Spinal cord (tissue), 9 donors: ENCODE measurements at regions not wholly inside any gene's neighbourhood (a gene's known extent, or its start where the extent isn't known, plus 50 kb on each side); places are given as distances from the start of the nearest gene placed in this dataset.
"Not testable (repeated sequence)": the region's sequence is repeated elsewhere in the genome, so short reads cannot be mapped to it uniquely, and the experiment has no call there.

Experiments
- DNase-seq, 6 donors: peaks; one replicate each; pipeline versions ENCODE4 v3.0.0 to v3.0.0-alpha.2; 2013 to 2015; ENCODE audit warnings: low spot score in 6 of 6, low read depth in 4 of 6
- H3K27ac ChIP-seq: one replicate; pipeline ENCODE4 v1.5.1; 2013; ENCODE audit warnings: low read depth, low read length, control low read depth
- H3K27me3 ChIP-seq: one replicate; pipeline ENCODE4 v1.6.1; 2013; ENCODE audit warnings: low read length; ENCODE audit not compliant: control insufficient read depth, insufficient read depth
- H3K36me3 ChIP-seq: one replicate; pipeline ENCODE4 v1.6.1; 2013; ENCODE audit warnings: low read length; ENCODE audit not compliant: control insufficient read depth, insufficient read depth
- H3K4me1 ChIP-seq: one replicate; pipeline ENCODE4 v1.6.1; 2013; ENCODE audit warnings: low read length; ENCODE audit not compliant: control insufficient read depth, insufficient read depth
- H3K4me3 ChIP-seq: one replicate; pipeline ENCODE4 v1.5.1; 2013; ENCODE audit warnings: low read depth, low read length, control low read depth
- H3K9me3 ChIP-seq: one replicate; pipeline ENCODE4 v1.6.1; 2013; ENCODE audit warnings: low read length; ENCODE audit not compliant: control insufficient read depth, insufficient read depth
- WGBS: methylation state at CpG from one replicate; pipeline ENCODE4 v1.1.5; 2013; ENCODE audit warnings: missing lambda C conversion rate; ENCODE audit not compliant: insufficient coverage; 5-methylcytosine and 5-hydroxymethylcytosine counted together
- donor health status: healthy.

DNA sequence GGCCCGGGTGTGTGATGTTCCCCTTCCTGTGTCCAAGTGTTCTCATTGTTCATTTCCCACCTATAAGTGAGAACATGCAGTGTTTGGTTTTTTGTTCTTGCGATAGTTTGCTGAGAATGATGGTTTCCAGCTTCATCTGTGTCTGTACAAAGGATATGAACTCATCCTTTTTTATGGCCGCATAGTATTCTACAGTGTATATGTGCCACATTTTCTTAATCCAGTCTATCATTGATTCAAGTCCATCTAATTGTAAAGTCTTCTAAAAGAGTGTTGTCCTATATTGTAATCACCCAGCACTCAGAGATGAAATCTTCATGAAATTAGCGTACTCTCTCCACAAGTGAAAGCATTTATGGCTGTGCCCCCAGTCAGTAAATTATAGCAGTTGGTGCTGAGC, 1096.6 kb downstream of the UQCRFS1 start:
- H3K9me3 ChIP-seq, H3K27me3 ChIP-seq, H3K4me1 ChIP-seq, H3K4me3 ChIP-seq, DNase-seq, H3K27ac ChIP-seq, H3K36me3 ChIP-seq: not testable (repeated sequence)
- 100% methylated on average over 1 of the region's 4 CpGs for WGBS

DNA sequence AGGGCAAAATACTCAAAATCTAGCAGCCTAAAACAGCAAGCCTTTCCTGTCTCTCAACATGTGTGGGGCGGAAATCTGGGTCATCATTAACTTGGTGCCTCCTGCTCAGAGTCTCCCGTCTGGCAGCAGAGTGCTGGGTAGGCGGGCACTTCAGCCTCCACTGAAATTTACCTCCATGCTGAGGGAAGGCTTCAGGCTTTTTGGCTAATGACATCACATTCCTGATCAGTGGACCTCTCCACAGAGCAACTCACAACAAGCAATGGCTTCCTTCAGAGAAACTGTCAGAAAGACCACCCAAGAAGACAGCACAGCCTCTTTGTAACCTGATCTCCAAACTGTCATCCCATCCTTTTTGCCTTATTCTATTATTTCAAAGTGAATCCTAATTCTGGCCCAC, 1109.0 kb downstream of the UQCRFS1 start:
- Histone ChIP-seq H3K9me3 (no peaks in the 10 kb centered on the region), H3K27me3 (no peaks in the 10 kb centered on the region), H3K4me3 (no peak overlapping the region), H3K27ac (no peak overlapping the region), H3K4me1 (no peaks in the 10 kb centered on the region), H3K36me3 (no peaks in the 10 kb centered on the region)
- WGBS: 100% methylated on average over 1 of the region's 3 CpGs
- no peak for DNase-seq

DNA sequence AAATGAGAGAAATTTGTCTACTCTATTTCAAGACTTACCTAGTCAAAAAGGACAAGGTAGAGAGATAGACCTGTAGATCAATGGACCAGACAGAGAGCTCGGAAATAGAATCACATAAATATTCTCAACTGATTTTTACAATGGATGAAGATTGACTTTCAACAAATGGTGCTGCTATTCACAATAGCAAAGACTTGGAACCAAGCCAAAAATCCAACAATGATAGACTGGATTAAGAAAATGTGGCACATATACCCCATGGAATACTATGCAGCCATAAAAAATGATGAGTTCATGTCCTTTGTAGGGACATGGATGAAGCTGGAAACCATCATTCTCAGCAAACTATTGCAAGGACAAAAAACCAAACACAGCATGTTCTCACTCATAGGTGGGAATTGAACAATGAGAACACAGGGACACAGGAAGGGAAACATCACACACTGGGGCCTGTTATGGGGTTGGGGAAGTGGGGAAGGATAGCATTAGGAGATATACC, 1128.2 kb downstream of the UQCRFS1 start:
- not testable (repeated sequence) for H3K36me3 ChIP-seq, H3K27me3 ChIP-seq, H3K4me1 ChIP-seq, H3K9me3 ChIP-seq, H3K4me3 ChIP-seq, DNase-seq, H3K27ac ChIP-seq
- no CpG with 5 or more reads among the region's 1 CpG for WGBS

DNA sequence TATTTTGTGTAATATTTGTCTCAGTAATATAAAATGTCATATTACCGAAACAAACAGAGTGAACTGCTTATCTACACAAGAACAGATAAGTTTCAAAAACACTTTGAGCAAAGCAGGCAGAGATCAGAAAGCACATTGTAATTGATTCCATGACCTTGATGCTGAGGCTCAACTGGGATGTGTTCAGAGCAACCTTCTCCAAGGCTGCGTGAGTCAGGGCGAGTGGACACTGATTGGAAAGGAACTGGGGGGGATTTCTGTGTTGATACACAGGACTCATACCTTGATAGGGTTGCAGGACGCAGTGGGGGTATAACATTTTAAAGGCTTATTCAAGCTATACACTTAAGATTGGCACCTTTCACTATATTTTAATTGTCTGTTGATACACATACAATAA, 1136.3 kb downstream of the UQCRFS1 start:
- no peaks in the 10 kb centered on the region for H3K36me3 ChIP-seq
- H3K9me3 ChIP-seq: no peaks in the 10 kb centered on the region
- no peak overlapping the region for H3K27ac ChIP-seq
- no peaks in the 10 kb centered on the region for H3K27me3 ChIP-seq
- no CpG with 5 or more reads among the region's 4 CpGs for WGBS
- no peaks in the 10 kb centered on the region for H3K4me1 ChIP-seq
- H3K4me3 ChIP-seq: no peak overlapping the region
- no peak for DNase-seq

DNA sequence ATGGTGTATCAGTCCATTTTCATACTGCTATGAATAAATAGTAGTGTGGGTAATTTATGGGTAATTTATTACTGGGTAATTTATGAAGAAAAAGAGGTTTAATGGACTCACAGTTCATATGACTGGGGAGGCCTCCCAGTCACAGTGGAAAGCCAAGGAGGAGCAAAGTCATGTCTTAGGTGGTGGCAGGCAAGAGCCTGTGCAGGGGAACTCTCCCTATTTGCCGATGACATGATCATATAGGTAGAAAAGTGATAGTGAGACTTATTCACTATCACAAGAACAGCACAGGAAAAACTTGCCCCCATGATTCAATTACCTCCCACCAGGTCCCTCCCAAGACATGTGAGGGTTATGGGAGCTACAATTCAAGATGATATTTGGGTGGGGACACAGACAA, 1137.7 kb downstream of the UQCRFS1 start:
- no peaks in the 10 kb centered on the region for H3K36me3 ChIP-seq
- no CpG with 5 or more reads among the region's 1 CpG for WGBS
- H3K27ac ChIP-seq: no peak overlapping the region
- no peak overlapping the region for H3K4me3 ChIP-seq
- DNase-seq: no peak
- no peaks in the 10 kb centered on the region for H3K27me3 ChIP-seq
- no peaks in the 10 kb centered on the region for H3K9me3 ChIP-seq
- no peaks in the 10 kb centered on the region for H3K4me1 ChIP-seq

DNA sequence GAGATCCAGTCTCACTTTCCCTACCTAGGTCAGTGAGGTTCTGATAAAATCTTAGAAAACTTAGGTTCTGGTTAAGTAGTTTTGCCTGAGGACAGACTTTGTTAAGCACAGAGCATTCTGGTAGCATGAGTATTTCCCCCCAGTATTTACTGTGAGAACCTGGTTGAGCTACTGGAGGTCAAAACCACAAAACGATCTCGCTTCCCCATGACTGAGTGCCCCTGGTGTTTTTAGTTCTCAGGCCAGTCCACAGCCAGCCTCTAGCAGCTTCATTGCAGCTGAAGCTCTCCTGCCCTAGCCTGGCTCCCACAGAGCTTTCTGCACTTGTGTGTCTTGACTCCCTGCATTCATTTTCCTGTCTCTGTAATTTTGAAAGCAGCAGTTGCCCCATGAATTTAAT, 1138.2 kb downstream of the UQCRFS1 start:
- H3K27ac ChIP-seq: no peak overlapping the region
- no peaks in the 10 kb centered on the region for H3K9me3 ChIP-seq
- 87% methylated on average over 2 of the region's 2 CpGs for WGBS
- DNase-seq: no peak
- H3K4me1 ChIP-seq: no peaks in the 10 kb centered on the region
- no peaks in the 10 kb centered on the region for H3K36me3 ChIP-seq
- no peaks in the 10 kb centered on the region for H3K27me3 ChIP-seq
- H3K4me3 ChIP-seq: no peak overlapping the region

DNA sequence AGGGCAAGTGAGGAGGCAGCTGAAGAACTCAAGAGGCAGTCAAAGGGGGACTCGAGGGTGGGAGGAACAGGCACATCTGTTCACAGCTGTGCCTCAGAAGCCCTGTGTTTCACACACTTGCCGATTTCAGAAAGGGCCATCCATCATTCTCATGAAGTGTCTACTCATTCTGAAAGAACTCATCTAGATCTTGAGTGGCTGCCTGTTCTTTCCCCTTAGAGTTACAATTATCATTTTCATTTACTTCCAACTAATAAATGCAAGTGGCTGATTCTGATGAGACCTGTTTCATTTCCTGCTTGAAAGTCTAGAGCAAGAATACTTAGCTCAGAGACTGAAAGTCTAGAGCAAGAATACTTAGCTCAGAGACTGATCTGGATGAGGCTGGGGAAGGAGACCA, 1145.1 kb downstream of the UQCRFS1 start:
- H3K27me3 ChIP-seq: no peaks in the 10 kb centered on the region
- H3K4me1 ChIP-seq: no peaks in the 10 kb centered on the region
- 45% methylated on average over 2 of the region's 2 CpGs for WGBS
- H3K9me3 ChIP-seq: peaks cover 2% of the 10 kb centered on the region
- no peaks in the 10 kb centered on the region for H3K36me3 ChIP-seq
- DNase-seq: no peak
- H3K27ac ChIP-seq: no peak overlapping the region
- H3K4me3 ChIP-seq: no peak overlapping the region

DNA sequence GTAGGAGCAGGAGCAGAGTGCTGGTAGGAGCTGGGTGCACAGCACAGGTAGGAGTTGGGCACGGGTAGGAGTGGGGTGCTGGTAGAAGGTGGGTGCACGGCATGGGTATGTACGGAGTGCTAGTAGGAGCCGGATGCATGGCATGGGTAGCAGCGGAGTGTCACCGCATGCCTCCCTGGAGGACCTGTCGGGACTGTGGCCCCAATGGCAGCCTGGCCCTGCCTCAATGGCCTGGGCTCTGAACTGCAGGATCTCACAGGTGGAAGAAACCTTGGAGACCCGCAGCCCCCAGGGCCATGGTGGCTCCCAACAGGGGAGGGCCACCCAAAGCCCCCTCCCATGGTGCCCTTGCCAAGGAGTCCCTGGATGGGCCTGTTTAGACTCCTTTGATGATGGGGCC, 1146.0 kb downstream of the UQCRFS1 start:
- no peak for DNase-seq
- no peak overlapping the region for H3K27ac ChIP-seq
- H3K4me1 ChIP-seq: no peaks in the 10 kb centered on the region
- H3K36me3 ChIP-seq: no peaks in the 10 kb centered on the region
- H3K9me3 ChIP-seq: peaks cover 2% of the 10 kb centered on the region
- no peak overlapping the region for H3K4me3 ChIP-seq
- no peaks in the 10 kb centered on the region for H3K27me3 ChIP-seq
- 85% methylated on average over 8 of the region's 8 CpGs for WGBS

DNA sequence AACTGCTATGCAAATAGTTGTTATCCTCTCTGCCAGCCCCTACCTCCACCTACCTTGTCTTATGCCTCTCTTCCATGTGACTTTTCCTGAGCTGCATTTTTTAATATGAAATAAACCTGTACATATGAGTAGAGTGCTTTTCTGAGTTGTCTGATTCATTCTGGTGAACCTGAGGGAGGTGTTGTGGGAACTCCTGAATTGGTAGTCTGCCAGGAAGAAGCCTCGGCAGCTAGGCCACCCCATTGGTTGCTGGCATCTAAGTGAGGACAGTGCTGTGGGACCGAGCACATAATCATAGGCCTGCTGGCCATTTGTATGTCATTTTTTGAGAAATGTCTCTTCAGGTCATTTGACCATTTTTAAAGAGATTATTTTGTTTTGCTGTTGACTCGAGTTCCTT, 1146.8 kb downstream of the UQCRFS1 start:
- Histone ChIP-seq H3K4me1 (no peaks in the 10 kb centered on the region), H3K9me3 (peaks cover 2% of the 10 kb centered on the region), H3K27me3 (no peaks in the 10 kb centered on the region), H3K4me3 (no peak overlapping the region), H3K27ac (no peak overlapping the region), H3K36me3 (no peaks in the 10 kb centered on the region)
- no peak for DNase-seq
- WGBS: 67% methylated on average over 1 of the region's 3 CpGs

DNA sequence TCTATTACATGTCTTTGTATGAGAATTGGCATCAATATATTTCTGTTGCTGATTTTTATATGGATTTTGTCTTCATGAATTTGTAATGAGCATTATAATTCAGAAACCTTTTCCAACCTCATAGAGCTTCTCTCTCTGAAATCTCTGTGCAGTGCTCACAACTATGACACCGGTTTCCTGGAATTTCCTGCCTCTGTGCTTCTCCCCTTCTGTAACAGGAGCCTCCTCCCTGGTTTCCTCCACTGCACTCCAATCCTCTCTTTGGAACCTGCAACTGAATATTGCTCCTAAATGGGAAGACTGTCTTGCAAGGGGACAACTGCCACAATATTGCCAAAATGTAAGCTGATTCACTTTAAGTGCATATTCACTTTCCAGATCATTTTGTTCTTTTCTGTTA, 1147.9 kb downstream of the UQCRFS1 start:
- H3K36me3 ChIP-seq: no peaks in the 10 kb centered on the region
- H3K9me3 ChIP-seq: peaks cover 2% of the 10 kb centered on the region
- no peaks in the 10 kb centered on the region for H3K4me1 ChIP-seq
- no peaks in the 10 kb centered on the region for H3K27me3 ChIP-seq
- H3K4me3 ChIP-seq: no peak overlapping the region
- no peak overlapping the region for H3K27ac ChIP-seq
- DNase-seq: no peak
- 83% methylated on average over 1 of the region's 1 CpG for WGBS
